Effector memory CD4-positive, alpha-beta T cell (primary cell): ENCODE measurements at regions not wholly inside any gene's neighbourhood (a gene's known extent, or its start where the extent isn't known, plus 50 kb on each side); places are given as distances from the start of the nearest gene placed in this dataset.

Experiments
- DNase-seq, 3 donors: peaks; one replicate each; pipeline ENCODE4 v3.0.0-alpha.2; 2020
- H3K27ac ChIP-seq: 2 replicates; pipeline ENCODE4 v1.7.0; 2013; ENCODE audit warnings: mild to moderate bottlenecking, low read length, moderate library complexity; ENCODE audit not compliant: insufficient read depth, poor library complexity, severe bottlenecking
- H3K27me3 ChIP-seq: replicated peaks from 2 replicates; pipeline ENCODE4 v1.7.0; 2013; ENCODE audit warnings: mild to moderate bottlenecking, low read length; ENCODE audit not compliant: insufficient read depth, control insufficient read depth, poor library complexity, severe bottlenecking
- H3K36me3 ChIP-seq: 2 replicates; pipeline ENCODE4 v1.7.0; 2013; ENCODE audit warnings: mild to moderate bottlenecking, low read length, moderate library complexity; ENCODE audit not compliant: control insufficient read depth, insufficient read depth
- H3K4me1 ChIP-seq: 2 replicates; pipeline ENCODE4 v1.7.0; 2013; ENCODE audit warnings: low read length, mild to moderate bottlenecking; ENCODE audit not compliant: control insufficient read depth, insufficient read depth, poor library complexity, severe bottlenecking
- H3K4me3 ChIP-seq: 2 replicates; pipeline ENCODE4 v1.7.0; 2013; ENCODE audit warnings: low read length, low read depth, mild to moderate bottlenecking; ENCODE audit not compliant: insufficient read depth, poor library complexity, severe bottlenecking
- H3K9me3 ChIP-seq: 2 replicates; pipeline ENCODE4 v1.7.0; 2013; ENCODE audit warnings: mild to moderate bottlenecking, low read length, moderate library complexity; ENCODE audit not compliant: control insufficient read depth

DNA sequence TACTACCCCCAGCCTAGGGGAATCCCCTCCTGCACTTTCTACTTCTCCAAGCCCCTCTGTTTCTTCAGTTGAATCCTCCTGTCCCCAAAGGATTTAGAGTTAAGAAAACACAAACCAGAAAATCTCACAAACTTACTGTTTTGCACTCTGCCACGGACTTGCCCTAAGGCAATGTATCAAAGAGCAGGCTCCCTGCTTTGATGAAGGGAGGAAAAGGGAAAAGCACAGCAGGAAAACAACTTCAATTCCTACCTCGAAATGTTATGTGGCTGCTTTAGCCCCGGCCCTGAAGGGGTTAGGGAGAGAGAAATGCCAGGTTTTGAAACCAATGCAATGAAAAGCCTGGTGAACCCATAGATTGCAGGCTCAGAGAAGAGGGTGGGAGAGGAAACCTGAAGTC lies 254.7 kb downstream of the MAN2A1 start:
- no peaks in the 10 kb centered on the region for H3K4me1 ChIP-seq
- no peak overlapping the region for H3K27ac ChIP-seq
- H3K4me3 ChIP-seq, result no peak overlapping the region
- no peak for DNase-seq
- no peaks in the 10 kb centered on the region for H3K36me3 ChIP-seq
- H3K27me3 ChIP-seq, result peaks cover 2% of the 10 kb centered on the region
- peaks cover 4% of the 10 kb centered on the region for H3K9me3 ChIP-seq

- DNase-seq, result no peak
- no peak overlapping the region for H3K4me3 ChIP-seq
- peaks cover 2% of the 10 kb centered on the region for H3K27me3 ChIP-seq
- H3K27ac ChIP-seq, result no peak overlapping the region
- no peaks in the 10 kb centered on the region for H3K4me1 ChIP-seq
- no peaks in the 10 kb centered on the region for H3K36me3 ChIP-seq
- peaks cover 2% of the 10 kb centered on the region for H3K9me3 ChIP-seq
Observed at GRCh38 chr5:109945097-109945678, 255.5 kb downstream of the MAN2A1 start.

- peaks cover 2% of the 10 kb centered on the region for H3K27me3 ChIP-seq
- no peak overlapping the region for H3K27ac ChIP-seq
- no peak for DNase-seq
- H3K4me3 ChIP-seq, result no peak overlapping the region
- no peaks in the 10 kb centered on the region for H3K9me3 ChIP-seq
- H3K36me3 ChIP-seq, result no peaks in the 10 kb centered on the region
- H3K4me1 ChIP-seq, result no peaks in the 10 kb centered on the region
Observed at GRCh38 chr5:109945723-109946480, 256.2 kb downstream of the MAN2A1 start.

DNA sequence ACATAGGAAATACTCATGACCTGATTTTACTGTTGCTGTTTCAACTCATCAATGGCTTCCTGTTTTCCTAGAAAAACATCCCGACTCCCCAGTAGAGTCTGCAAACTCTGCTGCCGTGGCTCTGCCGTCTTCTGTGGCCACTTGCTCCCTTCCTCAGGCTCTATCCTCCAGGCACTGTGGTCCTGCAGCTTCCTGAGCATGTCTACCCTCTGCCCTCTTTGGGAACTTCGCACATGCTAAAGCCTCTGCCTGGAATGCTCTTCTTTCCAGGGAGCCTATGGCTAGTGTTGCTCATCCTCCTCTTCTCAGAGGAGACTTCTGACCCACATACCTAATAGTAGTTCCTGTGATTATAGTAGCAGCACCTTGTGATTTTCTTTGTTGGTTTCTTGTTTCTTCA lies 256.9 kb downstream of the MAN2A1 start:
- DNase-seq, result no peak
- H3K4me1 ChIP-seq, result no peaks in the 10 kb centered on the region
- H3K36me3 ChIP-seq, result no peaks in the 10 kb centered on the region
- no peaks in the 10 kb centered on the region for H3K9me3 ChIP-seq
- no peak overlapping the region for H3K27ac ChIP-seq
- H3K27me3 ChIP-seq, result peaks cover 2% of the 10 kb centered on the region
- H3K4me3 ChIP-seq, result no peak overlapping the region

DNA sequence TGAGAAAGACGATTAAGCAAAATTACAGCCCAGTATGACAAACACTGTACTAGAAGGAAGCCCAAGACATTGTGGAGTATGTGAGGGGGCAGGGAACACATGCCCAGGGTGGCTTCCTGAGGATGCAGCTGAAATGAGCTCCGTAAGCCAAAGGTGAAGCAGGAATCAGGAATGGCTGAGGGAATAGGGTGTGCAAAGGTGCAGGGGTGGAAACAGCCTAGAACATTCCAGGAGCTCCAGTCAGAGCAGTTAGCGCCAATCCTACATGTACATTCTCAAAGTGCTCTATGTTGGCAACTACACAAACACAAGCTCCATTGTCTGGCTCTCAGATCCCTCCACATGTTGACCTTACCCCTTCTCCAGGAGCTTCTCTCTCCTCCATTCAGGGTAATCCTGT lies 257.9 kb downstream of the MAN2A1 start:
- DNase-seq, result no peak
- H3K36me3 ChIP-seq, result no peaks in the 10 kb centered on the region
- H3K4me3 ChIP-seq, result no peak overlapping the region
- no peaks in the 10 kb centered on the region for H3K9me3 ChIP-seq
- no peak overlapping the region for H3K27ac ChIP-seq
- no peaks in the 10 kb centered on the region for H3K4me1 ChIP-seq
- peaks cover 2% of the 10 kb centered on the region for H3K27me3 ChIP-seq

DNA sequence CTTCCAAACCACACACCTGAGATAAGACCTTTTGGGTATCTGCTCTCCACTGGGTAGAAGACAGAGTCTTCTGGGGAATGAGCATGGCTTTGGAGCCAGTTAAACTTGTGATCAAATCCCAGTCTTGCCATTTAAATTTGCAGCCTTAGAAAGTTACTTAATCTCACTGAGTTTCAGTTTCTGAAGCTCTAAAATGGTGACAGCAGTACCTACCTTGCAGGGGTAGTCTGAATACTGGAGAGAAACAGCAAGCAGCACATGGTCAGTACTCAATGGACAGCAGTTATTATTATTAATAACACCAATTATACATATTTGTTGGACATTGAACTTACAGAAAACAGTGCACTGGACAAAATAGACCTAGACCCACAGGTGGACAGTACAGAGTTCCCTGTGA lies 260.9 kb downstream of the MAN2A1 start:
- Histone ChIP-seq H3K36me3 (no peaks in the 10 kb centered on the region), H3K4me3 (no peak overlapping the region), H3K27ac (no peak overlapping the region), H3K4me1 (no peaks in the 10 kb centered on the region), H3K27me3 (peaks cover 2% of the 10 kb centered on the region), H3K9me3 (no peaks in the 10 kb centered on the region)
- no peak for DNase-seq

GRCh38 chr5:109951348-109951747 lies 261.6 kb downstream of the MAN2A1 start:
- Histone ChIP-seq H3K4me1 (no peaks in the 10 kb centered on the region), H3K36me3 (no peaks in the 10 kb centered on the region), H3K27me3 (no peaks in the 10 kb centered on the region), H3K27ac (no peak overlapping the region), H3K9me3 (no peaks in the 10 kb centered on the region), H3K4me3 (no peak overlapping the region)
- no peak for DNase-seq

DNA sequence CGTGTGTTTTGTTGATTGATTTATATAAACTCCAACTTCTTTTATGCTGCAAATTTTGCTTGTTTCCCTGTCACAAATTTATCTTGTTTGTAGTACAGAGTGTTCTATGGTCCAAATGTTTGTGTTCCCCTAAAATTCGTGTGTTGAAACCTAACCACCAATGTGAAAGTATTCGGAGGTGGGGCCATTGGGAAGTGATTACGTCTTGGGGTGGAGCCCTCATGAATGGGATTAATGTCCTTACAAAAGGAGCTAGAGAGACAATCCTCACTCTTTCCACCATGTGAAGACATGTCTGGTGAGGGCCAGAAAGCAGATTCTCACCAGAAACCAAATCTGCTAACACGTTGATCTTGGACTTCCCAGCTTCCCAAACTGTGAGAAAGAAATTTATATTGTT lies 262.0 kb downstream of the MAN2A1 start:
- no peaks in the 10 kb centered on the region for H3K36me3 ChIP-seq
- no peaks in the 10 kb centered on the region for H3K4me1 ChIP-seq
- H3K27ac ChIP-seq, result no peak overlapping the region
- no peaks in the 10 kb centered on the region for H3K9me3 ChIP-seq
- no peak for DNase-seq
- H3K27me3 ChIP-seq, result no peaks in the 10 kb centered on the region
- no peak overlapping the region for H3K4me3 ChIP-seq

DNA sequence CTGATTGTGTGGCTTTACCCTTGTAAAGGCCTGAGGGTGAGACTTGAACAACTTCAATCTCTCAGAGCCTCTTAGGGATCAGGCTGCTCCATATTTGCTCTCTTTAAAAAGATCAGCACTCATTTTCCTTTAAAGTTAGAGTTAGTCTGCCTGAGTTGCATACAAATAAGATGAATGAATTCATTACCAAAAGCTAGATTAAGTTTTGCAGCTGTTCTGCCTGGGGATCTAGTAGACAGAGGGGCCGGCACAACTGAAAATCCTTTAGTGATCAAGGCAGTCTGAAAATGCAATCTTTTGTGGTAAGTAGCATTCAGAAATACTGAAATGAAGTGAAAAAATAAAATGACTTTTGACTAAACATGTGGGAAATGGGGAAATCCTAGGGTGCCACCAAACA lies 264.0 kb downstream of the MAN2A1 start:
- Histone ChIP-seq H3K4me3 (no peak overlapping the region), H3K4me1 (no peaks in the 10 kb centered on the region), H3K36me3 (no peaks in the 10 kb centered on the region), H3K9me3 (no peaks in the 10 kb centered on the region), H3K27me3 (no peaks in the 10 kb centered on the region), H3K27ac (no peak overlapping the region)
- no peak for DNase-seq

GRCh38 chr5:109956884-109957283 lies 267.2 kb downstream of the MAN2A1 start:
- Histone ChIP-seq H3K27me3 (no peaks in the 10 kb centered on the region), H3K27ac (no peak overlapping the region)

More at GRCh38 chr5:109956884-109957283, 267.2 kb downstream of the MAN2A1 start:
- Histone ChIP-seq H3K4me3 (no peak overlapping the region), H3K36me3 (no peaks in the 10 kb centered on the region), H3K4me1 (no peaks in the 10 kb centered on the region), H3K9me3 (no peaks in the 10 kb centered on the region)
- no peak for DNase-seq
